Spleen (tissue), 11 donors: ENCODE measurements at regions not wholly inside any gene's neighbourhood (a gene's known extent, or its start where the extent isn't known, plus 50 kb on each side); places are given as distances from the start of the nearest gene placed in this dataset.
A peak's percentile ranks its signal among the peaks of the same experiment; 100 is the strongest.

Experiments used
- DNase-seq: peaks from one replicate; pipeline ENCODE4 v3.0.0-alpha.2; 2020
- H3K27ac ChIP-seq, 8 donors: fragments of 200-600 bp; sonication (generic) in 7 of 8; 1 replicate in 4 of 8; 2 replicates in 4 of 8; pipeline versions ENCODE4 v1.5.0 to v1.8.0; 2016 to 2021; ENCODE audit warnings: inconsistent platforms in 4 of 8, mild to moderate bottlenecking in 4 of 8, moderate library complexity in 1 of 8
- H3K27me3 ChIP-seq, 7 donors: fragments of 200-600 bp; sonication (generic) in 6 of 7; replicated peaks in 1 of 7; 1 replicate in 4 of 7; 2 replicates in 3 of 7; pipeline versions ENCODE4 v1.5.0 to v1.8.0; 2016 to 2021; ENCODE audit warnings: inconsistent platforms in 3 of 7, mild to moderate bottlenecking in 1 of 7
- H3K36me3 ChIP-seq, 6 donors: fragments of 200-600 bp; sonication (generic) in 5 of 6; 1 replicate in 4 of 6; 2 replicates in 2 of 6; pipeline versions ENCODE4 v1.5.0 to v1.8.0; 2016 to 2021; ENCODE audit warnings: inconsistent platforms in 2 of 6
- H3K4me1 ChIP-seq, 6 donors: fragments of 200-600 bp; sonication (generic) in 5 of 6; 1 replicate in 3 of 6; 2 replicates in 3 of 6; pipeline versions ENCODE4 v1.5.0 to v1.8.0; 2016 to 2021; ENCODE audit warnings: inconsistent platforms in 3 of 6
- H3K4me3 ChIP-seq, 8 donors: fragments of 200-600 bp; sonication (generic) in 7 of 8; 1 replicate in 4 of 8; 2 replicates in 4 of 8; pipeline versions ENCODE4 v1.5.0 to v1.8.0; 2016 to 2021; ENCODE audit warnings: inconsistent platforms in 4 of 8, mild to moderate bottlenecking in 4 of 8, moderate library complexity in 2 of 8
- H3K9me3 ChIP-seq, 8 donors: fragments of 200-600 bp; sonication (generic) in 7 of 8; 1 replicate in 4 of 8; 2 replicates in 4 of 8; pipeline versions ENCODE4 v1.5.0 to v1.8.0; 2016 to 2021; ENCODE audit warnings: inconsistent platforms in 4 of 8
- POLR2A ChIP-seq, 3 donors: fragments of 450-650 bp; IDR thresholded peaks; one replicate each; pipeline ENCODE4 v1.5.1; 2017; ENCODE audit warnings: antibody characterized with exemption in 3 of 3, mild to moderate bottlenecking in 1 of 3
- POLR2AphosphoS5 ChIP-seq, 3 donors: sonication (generic); formaldehyde crosslinking; IDR thresholded peaks; one replicate each; pipeline ENCODE4 v1.5.1; 2017; ENCODE audit warnings: antibody characterized with exemption in 3 of 3
- WGBS, 5 donors: extraction: QIAGEN DNeasy Blood & Tissue Kit in 3 of 5; methylation state at CpG; one replicate each; pipeline versions ENCODE4 v1.1.5 to v1.1.7; 2013 to 2018; 5-methylcytosine and 5-hydroxymethylcytosine counted together
- intact Hi-C: fragments of 100-400 bp; cut with DNase I; formaldehyde crosslinking; loops from one replicate; pipeline ENCODE4 v1.15.0; 2023; ENCODE audit warnings: low total_unique reads
- TF ChIP-seq, protein P1 (sequence below), 11 experiments: fragments of 200-600 bp in 7 of 11; fragments of 450-650 bp in 4 of 11; sonication (generic) in 4 of 11; IDR thresholded peaks in 8 of 11; conservative IDR thresholded peaks in 3 of 11; 1 replicate in 7 of 11; 2 replicates in 4 of 11; pipeline versions ENCODE4 v1.4.0 to v1.8.0; 2016 to 2021; ENCODE audit warnings: antibody characterized with exemption in 11 of 11, inconsistent platforms in 4 of 11, mild to moderate bottlenecking in 1 of 11
- donor health status: healthy with polysubstance abuse.
- donor health status: DM: no; HTN: no; CAD: no; lungs with moderate emphysema.
- donor health status: DM: no; HTN: no; CAD: no.
- donor health status: Bipolar disorder and iron deficiency.
- donor health status: healthy.
- donor health status: DM: no; HTN: no; CAD: no.
- donor health status: DM: yes; HTN: yes; CAD: no.

DNA sequence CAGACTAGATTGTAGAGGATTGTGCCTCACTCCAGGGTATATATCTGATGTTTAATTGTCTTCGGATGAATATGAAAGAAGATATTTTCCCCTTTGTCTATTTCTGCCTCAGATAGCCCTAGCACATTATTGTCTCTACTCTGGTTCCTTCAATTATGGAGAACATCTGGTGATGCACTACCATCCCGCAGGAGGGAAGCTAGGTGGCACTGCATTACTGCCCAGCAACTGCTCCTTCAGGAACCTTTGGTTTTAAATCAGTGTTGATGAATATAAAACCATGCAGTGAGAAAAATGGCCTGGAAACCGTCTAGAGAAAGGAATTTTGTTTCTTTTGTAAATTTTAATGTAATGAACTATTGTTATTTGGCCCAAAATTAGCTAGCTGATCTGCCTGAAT, 68.5 kb downstream of the GPR88 start:
- Histone ChIP-seq H3K9me3 (peaks cover 0 to 26% (median 16%) of the 10 kb centered on the region in 8 donors), H3K4me1 (peaks cover 0 to 20% (median 3%) of the 10 kb centered on the region in 6 donors), H3K36me3 (no peaks in the 10 kb centered on the region), H3K4me3 (no peak overlapping the region), H3K27me3 (no peaks in the 10 kb centered on the region), H3K27ac (peak overlapping the region in 4 of 8 donors; percentile 1 to 28 (median 11))
- WGBS, 5 donors: 27 to 40% (median 32%) methylated on average over 3 of the region's 3 CpGs
- no peak for DNase-seq
- intact Hi-C loops: loop anchor here (5.0 kb wide), 1 partner anchor 261 kb away; no protein-coding TSS in a partner anchor
- TF ChIP-seq POLR2A (IDR thresholded peaks at IDR 0.05) (no peak), POLR2AphosphoS5 (IDR thresholded peaks at IDR 0.05) (peak in 1 of 3 donors; percentile 24)
- TF ChIP-seq, protein P1, sequence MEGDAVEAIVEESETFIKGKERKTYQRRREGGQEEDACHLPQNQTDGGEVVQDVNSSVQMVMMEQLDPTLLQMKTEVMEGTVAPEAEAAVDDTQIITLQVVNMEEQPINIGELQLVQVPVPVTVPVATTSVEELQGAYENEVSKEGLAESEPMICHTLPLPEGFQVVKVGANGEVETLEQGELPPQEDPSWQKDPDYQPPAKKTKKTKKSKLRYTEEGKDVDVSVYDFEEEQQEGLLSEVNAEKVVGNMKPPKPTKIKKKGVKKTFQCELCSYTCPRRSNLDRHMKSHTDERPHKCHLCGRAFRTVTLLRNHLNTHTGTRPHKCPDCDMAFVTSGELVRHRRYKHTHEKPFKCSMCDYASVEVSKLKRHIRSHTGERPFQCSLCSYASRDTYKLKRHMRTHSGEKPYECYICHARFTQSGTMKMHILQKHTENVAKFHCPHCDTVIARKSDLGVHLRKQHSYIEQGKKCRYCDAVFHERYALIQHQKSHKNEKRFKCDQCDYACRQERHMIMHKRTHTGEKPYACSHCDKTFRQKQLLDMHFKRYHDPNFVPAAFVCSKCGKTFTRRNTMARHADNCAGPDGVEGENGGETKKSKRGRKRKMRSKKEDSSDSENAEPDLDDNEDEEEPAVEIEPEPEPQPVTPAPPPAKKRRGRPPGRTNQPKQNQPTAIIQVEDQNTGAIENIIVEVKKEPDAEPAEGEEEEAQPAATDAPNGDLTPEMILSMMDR (IDR thresholded peaks at IDR 0.05 in 8 of 11, conservative IDR thresholded peaks at IDR 0.05 in 3 of 11): peak in 10 of 11 experiments; percentile 21 to 75 (median 64)

DNA sequence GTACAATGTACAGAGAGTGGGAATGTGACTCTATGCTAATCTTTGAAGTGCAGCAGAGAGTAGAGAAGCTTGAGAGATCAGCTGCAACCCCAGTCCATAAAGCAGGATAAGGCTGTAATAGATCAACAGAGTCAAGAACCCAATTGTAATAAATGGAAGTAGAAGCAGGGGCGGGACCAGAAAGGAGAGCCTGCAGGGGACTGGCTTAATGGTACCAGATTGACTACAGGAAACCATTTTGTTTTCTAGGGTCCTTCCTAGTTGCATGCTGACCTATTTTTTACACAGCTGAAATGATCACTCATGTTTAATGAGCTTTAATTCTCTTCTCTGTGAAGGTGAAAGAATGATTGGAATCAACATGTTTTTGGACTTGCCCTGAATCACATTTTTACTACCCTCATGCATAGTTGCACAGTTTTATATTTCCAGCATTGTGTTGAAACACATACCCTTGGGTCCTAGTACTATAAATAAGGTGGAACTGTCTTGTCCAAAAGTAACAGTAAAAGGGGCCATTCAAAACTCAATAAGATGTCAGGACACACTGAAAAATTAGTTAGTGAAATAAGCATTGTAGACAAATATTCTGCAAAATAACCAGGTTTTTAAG, 69.8 kb downstream of the GPR88 start:
- Histone ChIP-seq H3K9me3 (peaks cover 0 to 14% (median 7%) of the 10 kb centered on the region in 8 donors), H3K27ac (peak overlapping the region in 1 of 8 donors; percentile 10), H3K4me3 (no peak overlapping the region), H3K27me3 (no peaks in the 10 kb centered on the region), H3K4me1 (peaks cover 0 to 20% (median 3%) of the 10 kb centered on the region in 6 donors), H3K36me3 (no peaks in the 10 kb centered on the region)
- TF ChIP-seq POLR2A (IDR thresholded peaks at IDR 0.05): no peak
- TF ChIP-seq, protein P1 (IDR thresholded peaks at IDR 0.05 in 8 of 11, conservative IDR thresholded peaks at IDR 0.05 in 3 of 11): no peak
- TF ChIP-seq POLR2AphosphoS5 (IDR thresholded peaks at IDR 0.05): no peak
- DNase-seq: no peak
- intact Hi-C loops: loop anchor here (5.0 kb wide), 1 partner anchor 260 kb away; no protein-coding TSS in a partner anchor
- WGBS, 5 donors: 93 to 97% (median 96%) methylated on average over 1 of the region's 1 CpG

DNA sequence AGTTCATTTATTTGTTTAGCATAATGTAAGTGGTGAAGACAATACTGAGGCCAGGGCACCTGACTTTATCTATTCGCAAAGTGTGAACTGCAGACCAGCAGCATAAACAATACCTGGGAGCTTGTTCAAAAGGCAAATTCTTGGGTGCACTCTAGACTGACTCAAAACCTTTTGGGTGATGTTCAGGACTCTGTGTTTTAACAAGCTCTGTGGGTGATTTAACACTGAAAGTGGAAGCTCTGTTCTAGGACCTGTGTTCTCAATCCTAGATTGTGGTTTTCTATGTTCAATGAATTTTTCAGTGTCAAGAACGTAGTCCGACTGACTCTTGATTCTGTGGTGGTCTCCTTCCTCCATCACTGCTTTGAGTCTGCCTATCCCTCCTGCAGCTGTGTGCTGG, 71.9 kb downstream of the GPR88 start:
- no peak for DNase-seq
- Histone ChIP-seq H3K36me3 (no peaks in the 10 kb centered on the region), H3K27ac (peak overlapping the region in 1 of 8 donors; percentile 29), H3K4me1 (peaks cover 0 to 20% (median 10%) of the 10 kb centered on the region in 6 donors), H3K9me3 (peaks cover 0 to 4% (median 0%) of the 10 kb centered on the region in 8 donors), H3K4me3 (no peak overlapping the region), H3K27me3 (no peaks in the 10 kb centered on the region)
- TF ChIP-seq, protein P1 (IDR thresholded peaks at IDR 0.05 in 8 of 11, conservative IDR thresholded peaks at IDR 0.05 in 3 of 11): no peak
- TF ChIP-seq POLR2A (IDR thresholded peaks at IDR 0.05) (no peak), POLR2AphosphoS5 (IDR thresholded peaks at IDR 0.05) (no peak)
- WGBS, 5 donors: 80 to 97% (median 94%) methylated on average over 3 of the region's 3 CpGs
- intact Hi-C loops: loop anchor here (5.0 kb wide), 1 partner anchor 257 kb away; no protein-coding TSS in a partner anchor

DNA sequence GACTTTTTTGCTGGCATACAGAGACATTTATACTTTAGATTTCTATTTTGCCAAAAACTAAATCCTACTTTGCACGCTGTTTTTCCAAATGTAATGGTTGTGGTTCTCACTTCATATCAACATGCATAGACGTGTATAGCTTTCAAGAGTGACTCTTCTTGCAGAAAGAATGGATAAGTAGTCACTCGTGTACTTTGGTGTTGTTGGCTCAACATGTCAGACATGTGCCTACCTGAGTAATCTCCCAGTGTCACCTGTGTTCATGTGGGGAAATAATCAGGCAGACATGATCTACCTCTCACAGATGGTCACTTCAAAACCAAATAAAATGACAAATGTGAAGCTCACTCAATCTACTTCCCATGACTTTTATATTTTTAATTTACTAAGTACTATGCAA, 73.1 kb downstream of the GPR88 start:
- H3K27ac ChIP-seq: no peak overlapping the region
- TF ChIP-seq POLR2A (IDR thresholded peaks at IDR 0.05) (no peak), POLR2AphosphoS5 (IDR thresholded peaks at IDR 0.05) (no peak)
- TF ChIP-seq, protein P1 (IDR thresholded peaks at IDR 0.05 in 8 of 11, conservative IDR thresholded peaks at IDR 0.05 in 3 of 11): no peak
- intact Hi-C loops: no loop called here
- H3K27me3 ChIP-seq: no peaks in the 10 kb centered on the region
- DNase-seq: no peak
- WGBS, 5 donors: 80 to 94% (median 86%) methylated on average over 3 of the region's 3 CpGs
- peaks cover 0 to 20% (median 10%) of the 10 kb centered on the region in 6 donors for H3K4me1 ChIP-seq
- H3K4me3 ChIP-seq: no peak overlapping the region
- no peaks in the 10 kb centered on the region for H3K9me3 ChIP-seq
- no peaks in the 10 kb centered on the region for H3K36me3 ChIP-seq
